Keratinocyte (primary cell): ENCODE measurements at regions not wholly inside any gene's neighbourhood (a gene's known extent, or its start where the extent isn't known, plus 50 kb on each side); places are given as distances from the start of the nearest gene placed in this dataset.

Experiments
- CTCF ChIP-seq, 3 experiments: IDR thresholded peaks in 1 of 3; conservative IDR thresholded peaks in 1 of 3; optimal IDR thresholded peaks in 1 of 3; 2 replicates in 2 of 3; 3 replicates in 1 of 3; pipeline versions ENCODE3 to v1.5.1; 2011; ENCODE audit warnings: low read length in 3 of 3, mild to moderate bottlenecking in 3 of 3, moderate library complexity in 2 of 3, control low read depth in 1 of 3, inconsistent platforms in 1 of 3; ENCODE audit not compliant: insufficient read depth in 2 of 3; ENCODE audit errors: extremely low read depth in 1 of 3
- EZH2 ChIP-seq: IDR thresholded peaks from one replicate; pipeline ENCODE4 v1.6.1; 2012; ENCODE audit warnings: inconsistent platforms, mild to moderate bottlenecking, low read length, moderate library complexity

- no peak for TF ChIP-seq CTCF (optimal IDR thresholded peaks at IDR 0.05 in 1 of 3, IDR thresholded peaks at IDR 0.05 in 1 of 3, conservative IDR thresholded peaks at IDR 0.05 in 1 of 3; ENCODE audit: extremely low read depth in 1 of 3, insufficient read depth in 2 of 3, low read length in 3 of 3)
- TF ChIP-seq EZH2, result no peak
These were observed 86.7 kb downstream of the LYZL2 start for GRCh38 chr10:30542895-30543288.
